HepG2 (cell line): ENCODE measurements at regions not wholly inside any gene's neighbourhood (a gene's known extent, or its start where the extent isn't known, plus 50 kb on each side); places are given as distances from the start of the nearest gene placed in this dataset.

Source experiments
- CAMTA2 ChIP-seq: sonication (generic); formaldehyde crosslinking; IDR thresholded peaks from 2 replicates; pipeline ENCODE4 v1.4.0; 2020; ENCODE audit warnings: mild to moderate bottlenecking, missing genetic modification reagents, borderline replicate concordance
- FOXA3 ChIP-seq: IDR thresholded peaks from 2 replicates; pipeline ENCODE4 v1.6.1; 2016; ENCODE audit warnings: missing genetic modification reagents, missing compliant biosample characterization
- HDAC1 ChIP-seq: sonication (generic); formaldehyde crosslinking; IDR thresholded peaks from 2 replicates; pipeline ENCODE4 v1.5.1; 2020; ENCODE audit warnings: mild to moderate bottlenecking, missing genetic modification reagents
- KAT8 ChIP-seq: IDR thresholded peaks from 2 replicates; pipeline ENCODE4 v1.6.1; 2016; ENCODE audit warnings: missing genetic modification reagents, missing compliant biosample characterization
- MIXL1 ChIP-seq: IDR thresholded peaks from 2 replicates; pipeline ENCODE4 v1.6.1; 2016
- NFYB ChIP-seq: sonication (generic); formaldehyde crosslinking; IDR thresholded peaks from 2 replicates; pipeline ENCODE4 v1.4.0; 2020; ENCODE audit warnings: missing genetic modification reagents
- PAWR ChIP-seq: sonication (generic); formaldehyde crosslinking; IDR thresholded peaks from 2 replicates; pipeline ENCODE4 v1.4.0; 2020; ENCODE audit warnings: missing genetic modification reagents, mild to moderate bottlenecking, borderline replicate concordance
- PITX1 ChIP-seq: sonication (generic); formaldehyde crosslinking; IDR thresholded peaks from 2 replicates; pipeline ENCODE4 v1.5.1; 2020; ENCODE audit warnings: mild to moderate bottlenecking, missing genetic modification reagents
- POLR2AphosphoS2 ChIP-seq: IDR thresholded peaks from 2 replicates; pipeline ENCODE4 v1.6.1; 2011; ENCODE audit warnings: low read depth, low read length, improper control_type of control experiment
- ZNF230 ChIP-seq: sonication (generic); formaldehyde crosslinking; IDR thresholded peaks from 2 replicates; pipeline ENCODE4 v1.4.0; 2020; ENCODE audit warnings: mild to moderate bottlenecking, missing genetic modification reagents
- ZNF30 ChIP-seq: sonication (generic); formaldehyde crosslinking; IDR thresholded peaks from 2 replicates; pipeline ENCODE4 v1.5.0; 2020; ENCODE audit warnings: mild to moderate bottlenecking, missing genetic modification reagents
- ZNF331 ChIP-seq: sonication (generic); formaldehyde crosslinking; IDR thresholded peaks from 2 replicates; pipeline ENCODE4 v1.4.0; 2020; ENCODE audit warnings: missing genetic modification reagents
- ZNF570 ChIP-seq: sonication (generic); formaldehyde crosslinking; IDR thresholded peaks from 2 replicates; pipeline ENCODE4 v1.4.0; 2020; ENCODE audit warnings: mild to moderate bottlenecking, missing genetic modification reagents, borderline replicate concordance
- ZNF572 ChIP-seq: sonication (generic); formaldehyde crosslinking; IDR thresholded peaks from 2 replicates; pipeline ENCODE4 v1.5.1; 2020; ENCODE audit warnings: mild to moderate bottlenecking, missing genetic modification reagents
- ZNF629 ChIP-seq: sonication (generic); formaldehyde crosslinking; conservative IDR thresholded peaks from 2 replicates; pipeline ENCODE4 v1.5.0; 2020; ENCODE audit warnings: missing genetic modification reagents
- ZSCAN29 ChIP-seq: sonication (generic); formaldehyde crosslinking; conservative IDR thresholded peaks from 2 replicates; pipeline ENCODE4 v1.4.0; 2020; ENCODE audit warnings: mild to moderate bottlenecking, missing genetic modification reagents
- TF ChIP-seq, protein P1 (sequence below): IDR thresholded peaks from 2 replicates; pipeline ENCODE4 v1.6.1; 2016; ENCODE audit warnings: mild to moderate bottlenecking
- TF ChIP-seq, protein P2 (sequence below): sonication (generic); formaldehyde crosslinking; IDR thresholded peaks from 2 replicates; pipeline ENCODE4 v1.4.0; 2020; ENCODE audit warnings: missing genetic modification reagents, mild to moderate bottlenecking, borderline replicate concordance
- TF ChIP-seq, protein P3 (sequence below): sonication (generic); formaldehyde crosslinking; IDR thresholded peaks from 2 replicates; pipeline ENCODE4; 2020; ENCODE audit warnings: missing genetic modification reagents, mild to moderate bottlenecking, borderline replicate concordance
- TF ChIP-seq, protein P4 (sequence below): IDR thresholded peaks from 2 replicates; pipeline ENCODE4 v1.6.1; 2016; ENCODE audit warnings: missing genetic modification reagents, missing compliant biosample characterization
- TF ChIP-seq, protein P5 (sequence below): sonication (generic); formaldehyde crosslinking; IDR thresholded peaks from 2 replicates; pipeline ENCODE4 v1.5.0; 2020; ENCODE audit warnings: missing genetic modification reagents

DNA sequence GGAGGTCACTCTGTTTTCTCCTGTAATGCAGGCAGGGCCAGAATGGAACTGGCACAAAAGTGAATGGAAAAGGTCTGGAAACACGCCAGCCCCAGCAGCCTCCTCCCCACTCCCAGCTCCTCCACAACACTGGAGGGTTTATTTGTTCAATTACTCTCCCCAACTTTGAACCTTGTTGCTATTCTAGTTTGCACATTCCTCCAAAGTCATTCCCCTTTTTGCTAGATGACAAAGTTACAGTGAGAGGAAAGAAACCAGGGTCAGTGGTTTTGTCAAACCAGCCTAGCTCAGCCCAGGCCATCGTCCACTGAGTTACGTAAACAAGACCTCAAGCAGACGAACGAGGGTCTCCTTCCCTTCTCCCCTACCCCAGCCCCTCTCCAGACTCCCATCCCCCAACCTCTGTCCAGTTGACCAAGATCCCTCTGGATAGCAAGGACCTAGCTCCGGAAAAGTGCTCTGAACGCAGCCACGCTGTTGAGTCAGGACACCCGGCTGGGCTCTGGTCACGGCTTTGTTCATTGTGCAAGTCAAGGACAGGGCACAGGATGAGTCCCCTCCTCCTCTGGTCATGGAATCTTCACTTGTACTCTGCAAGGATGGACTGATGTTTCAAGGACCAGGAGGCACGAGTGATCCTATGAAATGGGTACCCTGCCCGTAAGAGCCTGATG lies 180.0 kb downstream of the USP12 start (continued):
- TF ChIP-seq, protein P1, sequence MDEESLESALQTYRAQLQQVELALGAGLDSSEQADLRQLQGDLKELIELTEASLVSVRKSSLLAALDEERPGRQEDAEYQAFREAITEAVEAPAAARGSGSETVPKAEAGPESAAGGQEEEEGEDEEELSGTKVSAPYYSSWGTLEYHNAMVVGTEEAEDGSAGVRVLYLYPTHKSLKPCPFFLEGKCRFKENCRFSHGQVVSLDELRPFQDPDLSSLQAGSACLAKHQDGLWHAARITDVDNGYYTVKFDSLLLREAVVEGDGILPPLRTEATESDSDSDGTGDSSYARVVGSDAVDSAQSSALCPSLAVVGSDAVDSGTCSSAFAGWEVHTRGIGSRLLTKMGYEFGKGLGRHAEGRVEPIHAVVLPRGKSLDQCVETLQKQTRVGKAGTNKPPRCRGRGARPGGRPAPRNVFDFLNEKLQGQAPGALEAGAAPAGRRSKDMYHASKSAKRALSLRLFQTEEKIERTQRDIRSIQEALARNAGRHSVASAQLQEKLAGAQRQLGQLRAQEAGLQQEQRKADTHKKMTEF (CRISPR knock-in tag) = peak; percentile 68; the same call in 1 of the 2 replicates
- TF ChIP-seq FOXA3 (peak; percentile 76), ZNF230 (CRISPR knock-in tag) (peak; percentile 27; the same call in 1 of the 2 replicates), ZNF331 (CRISPR knock-in tag) (peak; percentile 51; the same call in 1 of the 2 replicates), NFYB (CRISPR knock-in tag) (no peak), ZNF570 (CRISPR knock-in tag) (no peak), PITX1 (CRISPR knock-in tag) (no peak), HDAC1 (CRISPR knock-in tag) (0 out of 2 replicates have a peak, but pooled peaks have one; percentile 14), ZNF629 (peak; percentile 50), KAT8 (CRISPR knock-in tag) (peak; percentile 66; the same call in 1 of the 2 replicates), PAWR (CRISPR knock-in tag) (no peak), MIXL1 (CRISPR knock-in tag) (peak; percentile 59; the same call in 1 of the 2 replicates), ZNF572 (CRISPR knock-in tag) (0 out of 2 replicates have a peak, but pooled peaks have one; percentile 70), CAMTA2 (CRISPR knock-in tag) (no peak), POLR2AphosphoS2 (no peak), ZNF30 (CRISPR knock-in tag) (no peak), ZSCAN29 (CRISPR knock-in tag) (0 out of 2 replicates have a peak, but pooled peaks have one; percentile 51)
- TF ChIP-seq, protein P2, sequence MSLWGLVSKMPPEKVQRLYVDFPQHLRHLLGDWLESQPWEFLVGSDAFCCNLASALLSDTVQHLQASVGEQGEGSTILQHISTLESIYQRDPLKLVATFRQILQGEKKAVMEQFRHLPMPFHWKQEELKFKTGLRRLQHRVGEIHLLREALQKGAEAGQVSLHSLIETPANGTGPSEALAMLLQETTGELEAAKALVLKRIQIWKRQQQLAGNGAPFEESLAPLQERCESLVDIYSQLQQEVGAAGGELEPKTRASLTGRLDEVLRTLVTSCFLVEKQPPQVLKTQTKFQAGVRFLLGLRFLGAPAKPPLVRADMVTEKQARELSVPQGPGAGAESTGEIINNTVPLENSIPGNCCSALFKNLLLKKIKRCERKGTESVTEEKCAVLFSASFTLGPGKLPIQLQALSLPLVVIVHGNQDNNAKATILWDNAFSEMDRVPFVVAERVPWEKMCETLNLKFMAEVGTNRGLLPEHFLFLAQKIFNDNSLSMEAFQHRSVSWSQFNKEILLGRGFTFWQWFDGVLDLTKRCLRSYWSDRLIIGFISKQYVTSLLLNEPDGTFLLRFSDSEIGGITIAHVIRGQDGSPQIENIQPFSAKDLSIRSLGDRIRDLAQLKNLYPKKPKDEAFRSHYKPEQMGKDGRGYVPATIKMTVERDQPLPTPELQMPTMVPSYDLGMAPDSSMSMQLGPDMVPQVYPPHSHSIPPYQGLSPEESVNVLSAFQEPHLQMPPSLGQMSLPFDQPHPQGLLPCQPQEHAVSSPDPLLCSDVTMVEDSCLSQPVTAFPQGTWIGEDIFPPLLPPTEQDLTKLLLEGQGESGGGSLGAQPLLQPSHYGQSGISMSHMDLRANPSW = 0 out of 2 replicates have a peak, but pooled peaks have one; percentile 30
- TF ChIP-seq, protein P3, sequence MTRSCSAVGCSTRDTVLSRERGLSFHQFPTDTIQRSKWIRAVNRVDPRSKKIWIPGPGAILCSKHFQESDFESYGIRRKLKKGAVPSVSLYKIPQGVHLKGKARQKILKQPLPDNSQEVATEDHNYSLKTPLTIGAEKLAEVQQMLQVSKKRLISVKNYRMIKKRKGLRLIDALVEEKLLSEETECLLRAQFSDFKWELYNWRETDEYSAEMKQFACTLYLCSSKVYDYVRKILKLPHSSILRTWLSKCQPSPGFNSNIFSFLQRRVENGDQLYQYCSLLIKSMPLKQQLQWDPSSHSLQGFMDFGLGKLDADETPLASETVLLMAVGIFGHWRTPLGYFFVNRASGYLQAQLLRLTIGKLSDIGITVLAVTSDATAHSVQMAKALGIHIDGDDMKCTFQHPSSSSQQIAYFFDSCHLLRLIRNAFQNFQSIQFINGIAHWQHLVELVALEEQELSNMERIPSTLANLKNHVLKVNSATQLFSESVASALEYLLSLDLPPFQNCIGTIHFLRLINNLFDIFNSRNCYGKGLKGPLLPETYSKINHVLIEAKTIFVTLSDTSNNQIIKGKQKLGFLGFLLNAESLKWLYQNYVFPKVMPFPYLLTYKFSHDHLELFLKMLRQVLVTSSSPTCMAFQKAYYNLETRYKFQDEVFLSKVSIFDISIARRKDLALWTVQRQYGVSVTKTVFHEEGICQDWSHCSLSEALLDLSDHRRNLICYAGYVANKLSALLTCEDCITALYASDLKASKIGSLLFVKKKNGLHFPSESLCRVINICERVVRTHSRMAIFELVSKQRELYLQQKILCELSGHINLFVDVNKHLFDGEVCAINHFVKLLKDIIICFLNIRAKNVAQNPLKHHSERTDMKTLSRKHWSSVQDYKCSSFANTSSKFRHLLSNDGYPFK (CRISPR knock-in tag) = no peak
- TF ChIP-seq, protein P4, sequence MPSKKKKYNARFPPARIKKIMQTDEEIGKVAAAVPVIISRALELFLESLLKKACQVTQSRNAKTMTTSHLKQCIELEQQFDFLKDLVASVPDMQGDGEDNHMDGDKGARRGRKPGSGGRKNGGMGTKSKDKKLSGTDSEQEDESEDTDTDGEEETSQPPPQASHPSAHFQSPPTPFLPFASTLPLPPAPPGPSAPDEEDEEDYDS (CRISPR knock-in tag) = peak; percentile 39; the same call in 1 of the 2 replicates
- TF ChIP-seq, protein P5, sequence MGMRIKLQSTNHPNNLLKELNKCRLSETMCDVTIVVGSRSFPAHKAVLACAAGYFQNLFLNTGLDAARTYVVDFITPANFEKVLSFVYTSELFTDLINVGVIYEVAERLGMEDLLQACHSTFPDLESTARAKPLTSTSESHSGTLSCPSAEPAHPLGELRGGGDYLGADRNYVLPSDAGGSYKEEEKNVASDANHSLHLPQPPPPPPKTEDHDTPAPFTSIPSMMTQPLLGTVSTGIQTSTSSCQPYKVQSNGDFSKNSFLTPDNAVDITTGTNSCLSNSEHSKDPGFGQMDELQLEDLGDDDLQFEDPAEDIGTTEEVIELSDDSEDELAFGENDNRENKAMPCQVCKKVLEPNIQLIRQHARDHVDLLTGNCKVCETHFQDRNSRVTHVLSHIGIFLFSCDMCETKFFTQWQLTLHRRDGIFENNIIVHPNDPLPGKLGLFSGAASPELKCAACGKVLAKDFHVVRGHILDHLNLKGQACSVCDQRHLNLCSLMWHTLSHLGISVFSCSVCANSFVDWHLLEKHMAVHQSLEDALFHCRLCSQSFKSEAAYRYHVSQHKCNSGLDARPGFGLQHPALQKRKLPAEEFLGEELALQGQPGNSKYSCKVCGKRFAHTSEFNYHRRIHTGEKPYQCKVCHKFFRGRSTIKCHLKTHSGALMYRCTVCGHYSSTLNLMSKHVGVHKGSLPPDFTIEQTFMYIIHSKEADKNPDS = peak; percentile 50
